Spleen (tissue), 7 donors: ENCODE measurements at regions not wholly inside any gene's neighbourhood (a gene's known extent, or its start where the extent isn't known, plus 50 kb on each side); places are given as distances from the start of the nearest gene placed in this dataset.

Experiments used
- CTCF ChIP-seq, 11 experiments: fragments of 200-600 bp in 7 of 11; fragments of 450-650 bp in 4 of 11; sonication (generic) in 4 of 11; IDR thresholded peaks in 8 of 11; conservative IDR thresholded peaks in 3 of 11; 1 replicate in 7 of 11; 2 replicates in 4 of 11; pipeline versions ENCODE4 v1.4.0 to v1.8.0; 2016 to 2021; ENCODE audit warnings: antibody characterized with exemption in 11 of 11, inconsistent platforms in 4 of 11, mild to moderate bottlenecking in 1 of 11
- POLR2AphosphoS5 ChIP-seq, 3 donors: sonication (generic); formaldehyde crosslinking; IDR thresholded peaks; one replicate each; pipeline ENCODE4 v1.5.1; 2017; ENCODE audit warnings: antibody characterized with exemption in 3 of 3
- donor health status: DM: no; HTN: no; CAD: no; lungs with moderate emphysema.
- donor health status: DM: no; HTN: no; CAD: no.
- donor health status: DM: no; HTN: no; CAD: no.

- TF ChIP-seq CTCF (IDR thresholded peaks at IDR 0.05 in 8 of 11, conservative IDR thresholded peaks at IDR 0.05 in 3 of 11) (no peak), POLR2AphosphoS5 (IDR thresholded peaks at IDR 0.05) (no peak)
Measured at GRCh38 chr2:129766374-129766993, 213.0 kb upstream of the RAB6C start.
